Hematopoietic multipotent progenitor cell treated with erythropoietin and hydrocortisone succinate and interleukin-3 and kit ligand, for 4 days (in vitro differentiated cells): ENCODE measurements at regions not wholly inside any gene's neighbourhood (a gene's known extent, or its start where the extent isn't known, plus 50 kb on each side); places are given as distances from the start of the nearest gene placed in this dataset.

Experiments used
- DNase-seq: peaks from one replicate; pipeline ENCODE4 v3.0.0-alpha.2; 2015

- DNase-seq, result no peak
Measured at GRCh38 chr5:26828294-26828693, 210.1 kb downstream of the CDH9 start.

GRCh38 chr5:26813235-26813634 is 225.2 kb downstream of the CDH9 start:
- DNase-seq, result no peak

GRCh38 chr5:26812714-26813113 is 225.7 kb downstream of the CDH9 start:
- no peak for DNase-seq

GRCh38 chr5:26807231-26808199 is 230.9 kb downstream of the CDH9 start:
- no peak for DNase-seq

GRCh38 chr5:26805076-26805475 is 233.3 kb downstream of the CDH9 start:
- DNase-seq, result no peak

GRCh38 chr5:26802944-26803343 is 235.4 kb downstream of the CDH9 start:
- no peak for DNase-seq

GRCh38 chr5:26791433-26791832 is 247.0 kb downstream of the CDH9 start:
- no peak for DNase-seq

GRCh38 chr5:26791021-26791420 is 247.4 kb downstream of the CDH9 start:
- no peak for DNase-seq

GRCh38 chr5:26763215-26763614 is 275.2 kb downstream of the CDH9 start:
- no peak for DNase-seq

- DNase-seq, result no peak
Measured at GRCh38 chr5:26761446-26761845, 276.9 kb downstream of the CDH9 start.

GRCh38 chr5:26761045-26761444 is 277.3 kb downstream of the CDH9 start:
- no peak for DNase-seq

GRCh38 chr5:26757941-26758340 is 280.4 kb downstream of the CDH9 start:
- peak; percentile 67 for DNase-seq

GRCh38 chr5:26749829-26750228 is 288.6 kb downstream of the CDH9 start:
- DNase-seq, result no peak

- DNase-seq, result no peak
Measured at GRCh38 chr5:26740182-26740581, 298.2 kb downstream of the CDH9 start.

GRCh38 chr5:26737348-26738265 is 300.8 kb downstream of the CDH9 start:
- no peak for DNase-seq

- DNase-seq, result no peak
Measured at GRCh38 chr5:26727916-26728315, 310.5 kb downstream of the CDH9 start.

- no peak for DNase-seq
Measured at GRCh38 chr5:26719803-26720202, 318.6 kb downstream of the CDH9 start.

- DNase-seq, result peak; percentile 78
Measured at GRCh38 chr5:26700759-26701384, 337.5 kb downstream of the CDH9 start.

- DNase-seq, result no peak
Measured at GRCh38 chr5:26692952-26693351, 345.4 kb downstream of the CDH9 start.

- DNase-seq, result peak; percentile 31
Measured at GRCh38 chr5:26691486-26691885, 346.9 kb downstream of the CDH9 start.

- no peak for DNase-seq
Measured at GRCh38 chr5:26690511-26690910, 347.9 kb downstream of the CDH9 start.

- DNase-seq, result no peak
Measured at GRCh38 chr5:26681861-26682260, 356.5 kb downstream of the CDH9 start.

- no peak for DNase-seq
Measured at GRCh38 chr5:26674846-26675245, 363.5 kb downstream of the CDH9 start.
